AG09309 (cell line): ENCODE measurements at regions not wholly inside any gene's neighbourhood (a gene's known extent, or its start where the extent isn't known, plus 50 kb on each side); places are given as distances from the start of the nearest gene placed in this dataset.

ENCODE experiments used
- DNase-seq: peaks from one replicate; pipeline ENCODE4 v3.0.0-alpha.2; 2010; ENCODE audit warnings: low read depth
- H3K4me3 ChIP-seq: 2 replicates; pipeline ENCODE4 v1.5.1; 2011; ENCODE audit warnings: mild to moderate bottlenecking, low read depth, low read length, moderate library complexity; ENCODE audit not compliant: control insufficient read depth
- CTCF ChIP-seq: IDR thresholded peaks from 2 replicates; pipeline ENCODE4 v1.5.1; 2011; ENCODE audit warnings: mild to moderate bottlenecking, low read depth, low read length, inconsistent platforms; ENCODE audit not compliant: insufficient read depth, control insufficient read depth; ENCODE audit errors: missing control alignments

- TF ChIP-seq CTCF = no peak
- H3K4me3 ChIP-seq = no peak overlapping the region
- no peak for DNase-seq
Measured at GRCh38 chr4:153045111-153045982, 109.2 kb downstream of the FHDC1 start.

GRCh38 chr4:153058671-153059060, 122.5 kb downstream of the FHDC1 start:
- no peak overlapping the region for H3K4me3 ChIP-seq
- TF ChIP-seq CTCF = no peak
- DNase-seq = no peak

- DNase-seq = no peak
- no peak for TF ChIP-seq CTCF
- H3K4me3 ChIP-seq = no peak overlapping the region
Measured at GRCh38 chr4:153060196-153060595, 124.1 kb downstream of the FHDC1 start.

GRCh38 chr4:153061971-153062370, 125.8 kb downstream of the FHDC1 start:
- DNase-seq = no peak
- H3K4me3 ChIP-seq = no peak overlapping the region
- no peak for TF ChIP-seq CTCF

GRCh38 chr4:153062652-153063168, 126.6 kb downstream of the FHDC1 start:
- no peak overlapping the region for H3K4me3 ChIP-seq
- no peak for DNase-seq
- TF ChIP-seq CTCF = no peak

- DNase-seq = no peak
- H3K4me3 ChIP-seq = no peak overlapping the region
- TF ChIP-seq CTCF = no peak
Measured at GRCh38 chr4:153063490-153063889, 127.4 kb downstream of the FHDC1 start.
